ENCODE measurements at regions not wholly inside any gene's neighbourhood (a gene's known extent, or its start where the extent isn't known, plus 50 kb on each side); places are given as distances from the start of the nearest gene placed in this dataset.
A peak's percentile ranks its signal among the peaks of the same experiment; 100 is the strongest.

GRCh38 chr6:99736302-99736701, 129.7 kb downstream of the PRDM13 start:
- no peak for DNase-seq (ENCODE audit: low read depth)
- no peak for TF ChIP-seq CTCF (IDR thresholded peaks at IDR 0.05; ENCODE audit: control insufficient read depth, extremely low read depth, insufficient read depth)
- no peak overlapping the region for H3K4me3 ChIP-seq (ENCODE audit: low read depth, low read length)

- H3K4me3 ChIP-seq (ENCODE audit: low read depth, low read length), result no peak overlapping the region
- no peak for DNase-seq (ENCODE audit: low read depth)
- no peak for TF ChIP-seq CTCF (IDR thresholded peaks at IDR 0.05; ENCODE audit: control insufficient read depth, extremely low read depth, insufficient read depth)
These were observed 132.9 kb downstream of the PRDM13 start for GRCh38 chr6:99739526-99739925.

- DNase-seq (ENCODE audit: low read depth), result no peak
- no peak overlapping the region for H3K4me3 ChIP-seq (ENCODE audit: low read depth, low read length)
- no peak for TF ChIP-seq CTCF (IDR thresholded peaks at IDR 0.05; ENCODE audit: control insufficient read depth, extremely low read depth, insufficient read depth)
These were observed 134.5 kb downstream of the PRDM13 start for GRCh38 chr6:99741092-99741491.

GRCh38 chr6:99743647-99744046, 137.0 kb downstream of the PRDM13 start:
- DNase-seq (ENCODE audit: low read depth), result no peak
- TF ChIP-seq CTCF (IDR thresholded peaks at IDR 0.05; ENCODE audit: control insufficient read depth, extremely low read depth, insufficient read depth), result no peak

GRCh38 chr6:99745651-99746050, 139.0 kb downstream of the PRDM13 start:
- TF ChIP-seq CTCF (IDR thresholded peaks at IDR 0.05; ENCODE audit: control insufficient read depth, extremely low read depth, insufficient read depth), result no peak
- no peak overlapping the region for H3K4me3 ChIP-seq (ENCODE audit: low read depth, low read length)
- DNase-seq (ENCODE audit: low read depth), result no peak

More at GRCh38 chr6:99743647-99744046, 137.0 kb downstream of the PRDM13 start:
- no peak overlapping the region for H3K4me3 ChIP-seq (ENCODE audit: low read depth, low read length)

- DNase-seq (ENCODE audit: low read depth), result peak; percentile 56
- TF ChIP-seq CTCF (IDR thresholded peaks at IDR 0.05; ENCODE audit: control insufficient read depth, extremely low read depth, insufficient read depth), result peak; percentile 79
- no peak overlapping the region for H3K4me3 ChIP-seq (ENCODE audit: low read depth, low read length)
These were observed 139.7 kb downstream of the PRDM13 start for GRCh38 chr6:99746261-99746895.

- no peak for TF ChIP-seq CTCF (IDR thresholded peaks at IDR 0.05; ENCODE audit: control insufficient read depth, extremely low read depth, insufficient read depth)
These were observed 155.1 kb downstream of the PRDM13 start for GRCh38 chr6:99761711-99762110.

More at GRCh38 chr6:99761711-99762110, 155.1 kb downstream of the PRDM13 start:
- H3K4me3 ChIP-seq (ENCODE audit: low read depth, low read length), result no peak overlapping the region
- DNase-seq (ENCODE audit: low read depth), result peak; percentile 37

All from LNCaP clone FGC (cell line).